ENCODE measurements at regions not wholly inside any gene's neighbourhood (a gene's known extent, or its start where the extent isn't known, plus 50 kb on each side); places are given as distances from the start of the nearest gene placed in this dataset.

DNA sequence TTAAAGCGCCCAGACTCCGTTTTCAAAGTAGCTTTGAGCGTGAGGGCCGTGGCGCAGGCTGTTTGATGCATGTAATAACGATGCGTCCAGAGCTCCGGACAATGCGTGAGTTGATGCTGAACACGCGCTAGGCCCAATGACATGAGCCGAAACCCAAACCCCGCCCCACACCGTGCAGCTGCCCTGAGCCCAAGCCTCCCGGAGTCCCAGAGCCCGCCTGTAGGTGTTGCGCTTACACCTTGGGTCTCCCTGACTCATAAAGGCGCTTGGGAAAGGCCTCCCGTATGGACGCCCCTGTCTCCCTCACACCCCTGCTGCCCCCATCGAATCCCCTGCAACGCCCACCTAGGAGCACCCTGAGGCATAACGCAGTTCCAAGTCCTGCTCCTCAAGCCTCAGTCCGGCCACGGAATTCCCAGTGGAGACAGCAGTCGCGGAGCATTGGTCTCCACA, 87.6 kb downstream of the ERMARD start:
- DNase-seq (ENCODE audit: low spot score): no peak
- CTCF ChIA-PET: interaction anchor here (1.0 kb wide), 1 partner anchor 408 kb away, joined by 3 read pairs; no protein-coding TSS in a partner anchor
- H3K27ac ChIP-seq: no peak overlapping the region
- POLR2A ChIA-PET (ENCODE audit: low non-redundant PET): no interaction called here
- TF ChIP-seq, protein P1, sequence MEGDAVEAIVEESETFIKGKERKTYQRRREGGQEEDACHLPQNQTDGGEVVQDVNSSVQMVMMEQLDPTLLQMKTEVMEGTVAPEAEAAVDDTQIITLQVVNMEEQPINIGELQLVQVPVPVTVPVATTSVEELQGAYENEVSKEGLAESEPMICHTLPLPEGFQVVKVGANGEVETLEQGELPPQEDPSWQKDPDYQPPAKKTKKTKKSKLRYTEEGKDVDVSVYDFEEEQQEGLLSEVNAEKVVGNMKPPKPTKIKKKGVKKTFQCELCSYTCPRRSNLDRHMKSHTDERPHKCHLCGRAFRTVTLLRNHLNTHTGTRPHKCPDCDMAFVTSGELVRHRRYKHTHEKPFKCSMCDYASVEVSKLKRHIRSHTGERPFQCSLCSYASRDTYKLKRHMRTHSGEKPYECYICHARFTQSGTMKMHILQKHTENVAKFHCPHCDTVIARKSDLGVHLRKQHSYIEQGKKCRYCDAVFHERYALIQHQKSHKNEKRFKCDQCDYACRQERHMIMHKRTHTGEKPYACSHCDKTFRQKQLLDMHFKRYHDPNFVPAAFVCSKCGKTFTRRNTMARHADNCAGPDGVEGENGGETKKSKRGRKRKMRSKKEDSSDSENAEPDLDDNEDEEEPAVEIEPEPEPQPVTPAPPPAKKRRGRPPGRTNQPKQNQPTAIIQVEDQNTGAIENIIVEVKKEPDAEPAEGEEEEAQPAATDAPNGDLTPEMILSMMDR (conservative IDR thresholded peaks at IDR 0.05; ENCODE audit: low read depth): no peak

DNA sequence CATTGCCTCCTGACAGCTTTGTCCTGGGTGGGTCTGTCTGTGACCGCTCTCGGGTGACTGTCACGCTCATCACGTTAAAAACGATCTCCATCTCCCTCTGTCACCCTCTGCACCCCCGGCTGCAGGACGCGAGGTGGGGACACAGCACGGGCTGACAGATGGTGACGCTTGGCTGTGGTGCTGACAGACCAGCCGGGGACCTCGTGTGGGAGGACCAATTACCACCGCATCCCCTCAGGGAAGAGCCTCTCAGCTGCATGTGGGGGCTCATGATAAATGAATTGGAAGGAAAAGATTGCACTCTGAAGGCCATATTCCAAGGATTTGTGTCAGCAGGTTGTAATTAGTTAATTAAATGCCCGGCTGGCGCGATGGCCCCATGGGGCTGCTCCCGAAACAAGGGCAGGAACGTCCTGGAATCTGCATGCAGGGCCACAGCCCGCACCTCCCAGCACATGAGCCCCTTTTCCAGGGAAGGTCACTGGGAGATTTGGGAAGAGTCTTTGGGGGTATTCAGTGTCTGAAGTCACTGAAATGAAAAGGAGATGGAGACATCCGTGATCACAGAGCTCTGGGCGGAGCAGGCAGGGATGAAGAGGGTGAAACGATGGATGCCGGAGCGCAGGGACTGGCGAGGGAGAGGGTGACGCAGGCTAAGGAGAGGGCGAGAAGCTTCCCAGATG, 87.1 kb downstream of the ERMARD start:
- POLR2A ChIA-PET (ENCODE audit: low non-redundant PET): no interaction called here
- CTCF ChIA-PET: interaction anchor here (1.0 kb wide), 1 partner anchor 409 kb away, joined by 3 read pairs; no protein-coding TSS in a partner anchor

DNA sequence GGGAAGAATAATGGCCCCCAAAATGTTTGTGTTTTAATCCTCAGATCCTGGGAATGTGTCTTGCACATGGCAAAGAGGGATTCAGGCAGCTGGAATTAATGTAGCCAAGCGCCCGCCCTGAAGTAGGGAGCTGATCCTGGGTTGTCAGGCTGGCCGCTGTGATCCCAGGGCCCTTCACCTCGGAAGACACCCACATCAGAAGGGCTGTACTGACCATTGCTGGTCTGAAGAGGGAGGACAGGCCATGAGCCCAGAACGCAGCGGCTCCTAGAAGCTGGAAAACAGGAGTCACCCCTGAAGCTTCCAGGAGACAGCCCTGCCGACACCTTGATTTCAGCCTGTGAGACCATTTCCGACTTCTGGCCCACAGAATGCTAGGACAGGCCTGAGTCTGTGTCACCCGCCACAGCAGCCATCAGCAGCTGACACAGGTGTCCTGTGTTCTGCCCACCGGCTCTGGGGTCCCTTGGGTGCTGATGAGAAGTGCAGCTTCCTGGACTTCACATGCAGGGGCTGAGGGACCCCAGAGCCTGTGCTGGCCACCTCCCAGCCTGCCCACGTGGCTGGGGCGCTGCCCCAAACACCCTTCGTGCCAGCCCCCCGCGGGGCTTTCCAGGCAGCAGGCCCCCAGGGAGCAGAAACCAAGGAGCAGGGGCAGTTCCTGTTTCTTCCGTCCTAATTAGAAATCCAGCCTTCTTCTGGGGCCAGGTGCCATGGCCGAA, 86.3 kb downstream of the ERMARD start:
- DNase-seq (ENCODE audit: low spot score): no peak
- TF ChIP-seq, protein P1 (conservative IDR thresholded peaks at IDR 0.05; ENCODE audit: low read depth): no peak
- H3K27ac ChIP-seq: no peak overlapping the region
- ChIA-PET POLR2A (ENCODE audit: low non-redundant PET) (no interaction called here), CTCF (interaction anchor here (0.6 kb wide), 1 partner anchor 47 kb away, joined by 3 read pairs; no protein-coding TSS in a partner anchor)

More for the DNA sequence above, 87.1 kb downstream of the ERMARD start:
- no peak overlapping the region for H3K27ac ChIP-seq
- no peak for DNase-seq (ENCODE audit: low spot score)
- TF ChIP-seq, protein P1 (conservative IDR thresholded peaks at IDR 0.05; ENCODE audit: low read depth): no peak

DNA sequence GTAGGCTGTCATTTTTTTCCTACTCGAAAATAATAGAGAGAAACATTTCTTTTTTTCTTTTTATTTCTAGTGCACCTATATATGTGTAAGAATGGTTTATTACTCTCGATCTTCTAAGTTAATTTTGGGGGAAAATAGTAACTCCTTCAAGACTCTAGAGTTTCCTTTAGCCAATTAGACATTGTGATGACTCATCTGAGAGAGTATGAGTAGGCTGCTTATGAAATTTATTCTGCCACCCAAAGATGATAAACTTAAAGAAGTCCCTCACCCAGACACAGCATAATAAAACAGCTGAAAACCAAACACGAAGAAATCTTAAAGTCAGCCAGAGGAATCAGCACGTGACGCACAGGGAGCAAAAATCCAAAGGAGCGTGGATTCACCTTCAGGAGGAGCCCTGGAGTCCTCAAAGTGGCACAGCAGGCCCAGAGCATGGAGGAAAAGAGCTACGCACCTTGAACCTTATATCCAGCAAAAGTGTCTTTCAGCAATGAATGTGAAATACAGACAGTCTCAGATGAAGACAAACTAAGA, 81.9 kb downstream of the ERMARD start:
- no peak for DNase-seq (ENCODE audit: low spot score)
- TF ChIP-seq, protein P1 (conservative IDR thresholded peaks at IDR 0.05; ENCODE audit: low read depth): no peak
- no peak overlapping the region for H3K27ac ChIP-seq
- ChIA-PET POLR2A (ENCODE audit: low non-redundant PET) (no interaction called here), CTCF (interaction anchor here (0.6 to 1.4 kb wide), 2 partner anchors 34 to 697 kb away, joined by 3 to 4 read pairs; no protein-coding TSS in a partner anchor)

DNA sequence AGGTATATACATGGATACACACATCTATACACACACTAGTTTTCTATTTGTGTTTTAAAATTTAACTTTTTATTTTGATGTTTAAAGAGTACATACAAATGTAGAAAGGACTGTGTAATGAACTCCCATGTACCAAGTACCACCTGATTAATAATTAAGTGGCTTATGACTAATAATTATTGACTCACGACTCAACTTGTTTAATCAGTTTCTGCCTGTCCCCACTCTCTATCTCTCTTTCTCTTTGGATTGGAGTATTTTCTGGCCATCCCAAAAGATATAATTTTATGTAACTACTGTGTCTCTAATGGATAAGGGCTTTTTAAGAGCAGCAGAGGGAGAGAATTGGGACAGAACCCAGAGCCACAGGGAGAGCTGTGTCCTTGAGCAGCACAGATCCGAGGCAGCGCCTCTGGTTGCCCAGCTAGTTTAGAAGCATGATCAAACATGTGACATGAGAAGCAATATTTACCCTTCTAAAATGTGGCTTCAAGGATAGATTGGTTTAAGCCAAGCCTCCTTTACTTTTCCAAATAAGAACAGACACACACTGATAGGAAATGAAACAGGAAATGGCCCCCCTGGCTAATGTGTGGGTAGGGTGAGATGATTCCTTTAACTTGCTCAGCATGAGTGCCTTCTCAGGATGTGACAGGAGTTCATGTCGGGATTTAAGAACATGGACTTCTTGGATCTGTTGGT, 81.0 kb downstream of the ERMARD start:
- DNase-seq (ENCODE audit: low spot score): no peak
- ChIA-PET CTCF (interaction anchor here (0.5 to 2.7 kb wide), 37 partner anchors 9 to 697 kb away, joined by 3 to 39 read pairs (median 4); partner anchors contain the start of gene DLL1), POLR2A (ENCODE audit: low non-redundant PET) (no interaction called here)
- TF ChIP-seq, protein P1 (conservative IDR thresholded peaks at IDR 0.05; ENCODE audit: low read depth): no peak
- H3K27ac ChIP-seq: no peak overlapping the region

Data from RWPE1 (cell line).